H9 (cell line): ENCODE measurements at regions not wholly inside any gene's neighbourhood (a gene's known extent, or its start where the extent isn't known, plus 50 kb on each side); places are given as distances from the start of the nearest gene placed in this dataset.

Experiments
- DNase-seq: peaks from one replicate; pipeline ENCODE4 v3.0.0-alpha.2; 2017
- H2AFZ ChIP-seq: one replicate; pipeline ENCODE4 v1.6.1; 2013; ENCODE audit warnings: mild to moderate bottlenecking, low read length, control low read depth, moderate library complexity
- H2AK5ac ChIP-seq: 2 replicates; pipeline ENCODE4 v1.6.1; 2013; ENCODE audit warnings: low read length, control low read depth, mixed read lengths; ENCODE audit not compliant: insufficient read length
- H2BK120ac ChIP-seq: one replicate; pipeline ENCODE4 v1.6.1; 2013; ENCODE audit warnings: low read depth, mild to moderate bottlenecking, low read length, control low read depth, inconsistent platforms; ENCODE audit not compliant: poor library complexity, severe bottlenecking
- H2BK12ac ChIP-seq: 2 replicates; pipeline ENCODE4 v1.6.1; 2013; ENCODE audit warnings: low read length, control low read depth, mixed read lengths, low read depth; ENCODE audit not compliant: insufficient read length
- H2BK15ac ChIP-seq: 2 replicates; pipeline ENCODE4 v1.6.1; 2013; ENCODE audit warnings: low read depth, low read length, control low read depth
- H2BK20ac ChIP-seq: one replicate; pipeline ENCODE4 v1.6.1; 2013; ENCODE audit warnings: low read depth, mild to moderate bottlenecking, low read length, control low read depth, inconsistent platforms; ENCODE audit not compliant: poor library complexity, severe bottlenecking
- H2BK5ac ChIP-seq: 2 replicates; pipeline ENCODE4 v1.6.1; 2013; ENCODE audit warnings: low read length, control low read depth, mixed read lengths; ENCODE audit not compliant: insufficient read length
- H3K14ac ChIP-seq: 2 replicates; pipeline ENCODE4 v1.6.1; 2013; ENCODE audit warnings: low read length, control low read depth; ENCODE audit not compliant: insufficient read depth
- H3K18ac ChIP-seq: 2 replicates; pipeline ENCODE4 v1.6.1; 2013; ENCODE audit warnings: low read depth, mild to moderate bottlenecking, mixed read lengths, low read length, control low read depth; ENCODE audit not compliant: insufficient read length
- H3K23ac ChIP-seq: 2 replicates; pipeline ENCODE4 v1.6.1; 2013; ENCODE audit warnings: low read length, control low read depth, mixed read lengths, low read depth; ENCODE audit not compliant: insufficient read length
- H3K23me2 ChIP-seq: 2 replicates; pipeline ENCODE4 v1.6.1; 2013; ENCODE audit warnings: low read depth, mild to moderate bottlenecking, mixed read lengths, low read length, control low read depth; ENCODE audit not compliant: insufficient read length, poor library complexity, severe bottlenecking
- H3K27ac ChIP-seq: 2 replicates; pipeline ENCODE4 v1.5.1; 2013; ENCODE audit warnings: low read length, control low read depth, mixed read lengths, low read depth; ENCODE audit not compliant: insufficient read length
- H3K27me3 ChIP-seq: 2 replicates; pipeline ENCODE4 v1.6.1; 2013; ENCODE audit warnings: low read length, control low read depth, inconsistent platforms; ENCODE audit not compliant: insufficient read depth
- H3K4ac ChIP-seq: 2 replicates; pipeline ENCODE4 v1.6.1; 2013; ENCODE audit warnings: low read depth, mild to moderate bottlenecking, control low read depth, inconsistent platforms, low read length, moderate library complexity
- H3K4me1 ChIP-seq: 2 replicates; pipeline ENCODE4 v1.6.1; 2013; ENCODE audit warnings: low read length, control low read depth, inconsistent platforms; ENCODE audit not compliant: insufficient read depth
- H3K4me2 ChIP-seq: 2 replicates; pipeline ENCODE4 v1.6.1; 2013; ENCODE audit warnings: low read length, control low read depth, mixed read lengths; ENCODE audit not compliant: insufficient read length, insufficient read depth
- H3K56ac ChIP-seq: 2 replicates; pipeline ENCODE4 v1.6.1; 2013; ENCODE audit warnings: low read depth, mild to moderate bottlenecking, mixed read lengths, low read length, control low read depth; ENCODE audit not compliant: insufficient read length
- H3K79me1 ChIP-seq: 2 replicates; pipeline ENCODE4 v1.6.1; 2013; ENCODE audit warnings: low read depth, mild to moderate bottlenecking, moderate library complexity, low read length, control low read depth, inconsistent platforms; ENCODE audit not compliant: insufficient read depth, poor library complexity, severe bottlenecking
- H3K79me2 ChIP-seq: 2 replicates; pipeline ENCODE4 v1.6.1; 2013; ENCODE audit warnings: low read length, control low read depth, inconsistent platforms; ENCODE audit not compliant: insufficient read depth
- H3K9ac ChIP-seq: 2 replicates; pipeline ENCODE4 v1.6.1; 2013; ENCODE audit warnings: low read length, control low read depth, mixed read lengths; ENCODE audit not compliant: insufficient read length; ENCODE audit errors: extremely low read depth
- H3K9me3 ChIP-seq: one replicate; pipeline ENCODE4 v1.6.1; 2013; ENCODE audit warnings: low read depth, low read length, inconsistent platforms; ENCODE audit not compliant: control insufficient read depth
- H3T11ph ChIP-seq: one replicate; pipeline ENCODE4 v1.6.1; 2013; ENCODE audit warnings: mild to moderate bottlenecking, low read length, control low read depth, inconsistent platforms
- H4K20me1 ChIP-seq: one replicate; pipeline ENCODE4 v1.6.1; 2013; ENCODE audit not compliant: control insufficient read depth, insufficient read length, insufficient read depth
- H4K5ac ChIP-seq: 2 replicates; pipeline ENCODE4 v1.6.1; 2013; ENCODE audit warnings: low read depth, mild to moderate bottlenecking, mixed read lengths, low read length, control low read depth; ENCODE audit not compliant: insufficient read length
- H4K8ac ChIP-seq: replicated peaks from 2 replicates; pipeline ENCODE4 v1.6.1; 2013; ENCODE audit warnings: low read length, control low read depth, mixed read lengths, low read depth; ENCODE audit not compliant: insufficient read length
- H4K91ac ChIP-seq: 2 replicates; pipeline ENCODE4 v1.6.1; 2013; ENCODE audit warnings: low read depth, mild to moderate bottlenecking, moderate library complexity, mixed read lengths, low read length, control low read depth; ENCODE audit not compliant: insufficient read length
- H3K27ac Mint-ChIP-seq, 3 experiments: 2 replicates in 2 of 3; 3 replicates in 1 of 3; pipeline ENCODE4 v1.8.0; 2020 to 2021; ENCODE audit warnings: mixed read lengths in 3 of 3, mild to moderate bottlenecking in 1 of 3, moderate library complexity in 1 of 3
- H3K27me3 Mint-ChIP-seq: 2 replicates; pipeline ENCODE4 v1.8.0; 2021; ENCODE audit warnings: low read depth, mild to moderate bottlenecking, moderate library complexity, mixed read lengths
- H3K36me3 Mint-ChIP-seq, 3 experiments: 2 replicates in 2 of 3; 3 replicates in 1 of 3; pipeline ENCODE4 v1.8.0; 2020 to 2021; ENCODE audit warnings: low read depth in 3 of 3, mixed read lengths in 3 of 3; ENCODE audit not compliant: insufficient read depth in 1 of 3
- H3K4me1 Mint-ChIP-seq, 2 experiments: 2 replicates each; pipeline ENCODE4 v1.8.0; 2020; ENCODE audit warnings: mixed read lengths in 2 of 2
- H3K4me3 Mint-ChIP-seq, 2 experiments: 2 replicates in 1 of 2; 3 replicates in 1 of 2; pipeline ENCODE4 v1.8.0; 2020 to 2021; ENCODE audit warnings: mild to moderate bottlenecking in 2 of 2, mixed read lengths in 2 of 2, moderate library complexity in 1 of 2
- H3K9me3 Mint-ChIP-seq, 2 experiments: 2 replicates in 1 of 2; 3 replicates in 1 of 2; pipeline ENCODE4 v1.8.0; 2020; ENCODE audit warnings: mild to moderate bottlenecking in 2 of 2, mixed read lengths in 2 of 2, moderate library complexity in 1 of 2
- CTCF ChIP-seq: fragments of 200-600 bp; sonication (generic); conservative IDR thresholded peaks from 3 replicates; pipeline ENCODE4 v1.8.0; 2021; ENCODE audit warnings: antibody characterized with exemption, mild to moderate bottlenecking
- WGBS: extraction: QIAGEN DNeasy Blood & Tissue Kit; methylation state at CpG from one replicate; pipeline ENCODE4 v1.1.7; 2013; ENCODE audit warnings: missing lambda C conversion rate, low lambda C conversion rate, mixed read lengths; ENCODE audit not compliant: insufficient read length; ENCODE audit errors: extremely low coverage; 5-methylcytosine and 5-hydroxymethylcytosine counted together

GRCh38 chr12:115709540-115710011 is 567.9 kb downstream of the MED13L start:
- no peaks in the 10 kb centered on the region for H3K23me2 ChIP-seq
- H3K79me1 ChIP-seq = no peaks in the 10 kb centered on the region
- peaks cover 17% of the 10 kb centered on the region for H3K27me3 Mint-ChIP-seq
- no peak overlapping the region for H4K8ac ChIP-seq
- H2BK20ac ChIP-seq = no peak overlapping the region
- no peak overlapping the region for H3K23ac ChIP-seq
- no peak overlapping the region for H2BK12ac ChIP-seq
- H3K36me3 Mint-ChIP-seq = no peaks in the 10 kb centered on the region; a peak in 1 of 7 replicates
- H4K5ac ChIP-seq = no peak overlapping the region
- H3K79me2 ChIP-seq = no peaks in the 10 kb centered on the region
- WGBS = no CpG with 5 or more reads among the region's 10 CpGs
- H3K9me3 ChIP-seq = peaks cover 5% of the 10 kb centered on the region
- H3K9me3 Mint-ChIP-seq = peaks cover 0 to 3% of the 10 kb centered on the region in 2 experiments; a peak in 1 of 5 replicates
- H3T11ph ChIP-seq = no peak overlapping the region
- no peak overlapping the region for H4K91ac ChIP-seq
- DNase-seq = no peak
- no peak for TF ChIP-seq CTCF
- no peak overlapping the region for H3K27ac ChIP-seq
- no peaks in the 10 kb centered on the region for H3K4me1 Mint-ChIP-seq
- H2AK5ac ChIP-seq = no peak overlapping the region
- no peaks in the 10 kb centered on the region for H4K20me1 ChIP-seq
- no peaks in the 10 kb centered on the region for H3K27me3 ChIP-seq
- no peak overlapping the region for H2BK120ac ChIP-seq
- H3K14ac ChIP-seq = no peak overlapping the region
- H3K9ac ChIP-seq = no peak overlapping the region
- no peak overlapping the region for H2BK5ac ChIP-seq
- H3K18ac ChIP-seq = no peak overlapping the region
- H2AFZ ChIP-seq = no peak overlapping the region
- H3K4me3 Mint-ChIP-seq = no peak overlapping the region
- no peaks in the 10 kb centered on the region for H3K4me1 ChIP-seq
- no peak overlapping the region for H3K56ac ChIP-seq
- no peak overlapping the region for H3K4me2 ChIP-seq
- H2BK15ac ChIP-seq = no peak overlapping the region
- no peak overlapping the region for H3K4ac ChIP-seq
- no peak overlapping the region for H3K27ac Mint-ChIP-seq
